Coronary artery (tissue), 2 donors: ENCODE measurements at regions not wholly inside any gene's neighbourhood (a gene's known extent, or its start where the extent isn't known, plus 50 kb on each side); places are given as distances from the start of the nearest gene placed in this dataset.
"Not testable (repeated sequence)": the region's sequence is repeated elsewhere in the genome, so short reads cannot be mapped to it uniquely, and the experiment has no call there.

Experiments used
- DNase-seq: peaks from one replicate; pipeline ENCODE4 v3.0.0-alpha.2; 2017; ENCODE audit warnings: low spot score
- H3K27ac ChIP-seq, 2 donors: fragments of 200-600 bp; sonication (generic); one replicate each; pipeline ENCODE4 v1.5.1; 2016 to 2019
- H3K4me3 ChIP-seq: fragments of 200-600 bp; sonication (generic); 2 replicates; pipeline ENCODE4 v1.5.1; 2016; ENCODE audit warnings: mild to moderate bottlenecking, moderate library complexity
- TF ChIP-seq, protein P1 (sequence below): fragments of 200-600 bp; sonication (generic); IDR thresholded peaks from one replicate; pipeline ENCODE4 v1.5.1; 2019; ENCODE audit warnings: antibody characterized with exemption

DNA sequence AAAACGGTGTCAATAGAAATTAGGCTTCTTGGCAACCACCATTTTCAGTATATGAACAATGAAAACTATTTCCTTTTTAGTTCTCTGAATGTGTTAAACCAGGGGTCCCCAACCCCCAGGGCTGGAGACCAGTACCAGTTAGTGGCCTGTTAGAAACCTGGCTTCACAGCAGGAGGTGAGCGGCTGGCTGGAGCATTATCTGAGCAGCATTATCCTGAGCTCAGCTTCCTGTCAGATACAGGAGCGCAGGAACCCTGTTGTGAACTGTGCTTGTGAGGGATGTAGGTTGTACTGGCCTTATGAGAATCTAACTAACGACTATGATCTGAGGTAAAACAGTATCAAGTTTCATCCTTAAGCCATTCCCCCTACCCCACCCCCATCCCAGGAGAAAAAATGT lies 328.7 kb downstream of the ZBBX start:
- TF ChIP-seq, protein P1, sequence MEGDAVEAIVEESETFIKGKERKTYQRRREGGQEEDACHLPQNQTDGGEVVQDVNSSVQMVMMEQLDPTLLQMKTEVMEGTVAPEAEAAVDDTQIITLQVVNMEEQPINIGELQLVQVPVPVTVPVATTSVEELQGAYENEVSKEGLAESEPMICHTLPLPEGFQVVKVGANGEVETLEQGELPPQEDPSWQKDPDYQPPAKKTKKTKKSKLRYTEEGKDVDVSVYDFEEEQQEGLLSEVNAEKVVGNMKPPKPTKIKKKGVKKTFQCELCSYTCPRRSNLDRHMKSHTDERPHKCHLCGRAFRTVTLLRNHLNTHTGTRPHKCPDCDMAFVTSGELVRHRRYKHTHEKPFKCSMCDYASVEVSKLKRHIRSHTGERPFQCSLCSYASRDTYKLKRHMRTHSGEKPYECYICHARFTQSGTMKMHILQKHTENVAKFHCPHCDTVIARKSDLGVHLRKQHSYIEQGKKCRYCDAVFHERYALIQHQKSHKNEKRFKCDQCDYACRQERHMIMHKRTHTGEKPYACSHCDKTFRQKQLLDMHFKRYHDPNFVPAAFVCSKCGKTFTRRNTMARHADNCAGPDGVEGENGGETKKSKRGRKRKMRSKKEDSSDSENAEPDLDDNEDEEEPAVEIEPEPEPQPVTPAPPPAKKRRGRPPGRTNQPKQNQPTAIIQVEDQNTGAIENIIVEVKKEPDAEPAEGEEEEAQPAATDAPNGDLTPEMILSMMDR: no peak
- DNase-seq: no peak
- H3K4me3 ChIP-seq: no peak overlapping the region
- no peak overlapping the region for H3K27ac ChIP-seq

DNA sequence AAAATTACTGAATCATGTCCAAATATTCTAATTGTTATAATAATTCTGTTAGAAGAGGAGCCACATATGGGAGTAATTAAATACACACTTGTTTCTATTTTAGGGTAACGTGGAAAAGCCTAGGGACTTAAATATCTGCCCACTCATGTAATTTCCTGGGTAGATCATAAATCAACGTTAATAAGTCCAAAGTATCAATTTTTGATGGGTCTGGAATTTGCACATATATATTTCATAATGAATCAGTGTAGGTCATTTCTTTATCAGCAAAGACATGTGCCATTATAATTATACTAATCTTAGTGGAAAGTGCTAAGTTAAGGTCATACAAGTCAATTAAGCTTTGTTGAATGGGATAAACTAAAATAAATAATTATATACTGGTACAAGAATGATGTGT lies 346.2 kb downstream of the ZBBX start:
- no peak for DNase-seq
- Histone ChIP-seq H3K27ac (no peak overlapping the region), H3K4me3 (no peak overlapping the region)
- TF ChIP-seq, protein P1: no peak

DNA sequence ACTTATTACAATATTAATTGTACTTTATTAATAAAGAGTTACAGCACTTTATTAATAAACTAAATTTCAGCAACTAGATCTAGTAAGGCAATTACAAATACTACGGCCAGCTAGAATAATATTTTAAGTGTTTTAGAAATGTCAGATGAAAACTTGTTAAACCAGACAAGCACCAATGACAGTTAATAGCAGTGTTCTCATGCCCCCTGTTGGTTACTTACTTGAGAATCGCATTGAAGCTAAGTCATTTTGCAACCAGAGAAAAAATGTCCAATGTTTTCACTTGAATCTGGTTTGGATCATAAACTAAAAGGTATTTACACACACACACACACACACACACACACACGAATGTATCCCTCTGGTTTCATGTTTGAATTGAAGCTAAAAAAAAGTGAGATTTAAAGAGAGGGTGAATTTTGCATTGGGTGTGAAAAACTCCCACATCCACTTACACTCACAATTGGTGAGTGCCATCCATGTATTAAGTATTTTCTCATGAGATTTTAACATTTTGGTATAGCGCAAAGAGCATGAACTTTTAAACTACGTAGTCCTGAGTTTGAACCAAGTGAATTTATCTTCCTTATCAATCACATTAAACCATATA lies 347.7 kb downstream of the ZBBX start:
- DNase-seq: no peak
- Histone ChIP-seq H3K4me3 (no peak overlapping the region), H3K27ac (no peak overlapping the region)
- TF ChIP-seq, protein P1: no peak

DNA sequence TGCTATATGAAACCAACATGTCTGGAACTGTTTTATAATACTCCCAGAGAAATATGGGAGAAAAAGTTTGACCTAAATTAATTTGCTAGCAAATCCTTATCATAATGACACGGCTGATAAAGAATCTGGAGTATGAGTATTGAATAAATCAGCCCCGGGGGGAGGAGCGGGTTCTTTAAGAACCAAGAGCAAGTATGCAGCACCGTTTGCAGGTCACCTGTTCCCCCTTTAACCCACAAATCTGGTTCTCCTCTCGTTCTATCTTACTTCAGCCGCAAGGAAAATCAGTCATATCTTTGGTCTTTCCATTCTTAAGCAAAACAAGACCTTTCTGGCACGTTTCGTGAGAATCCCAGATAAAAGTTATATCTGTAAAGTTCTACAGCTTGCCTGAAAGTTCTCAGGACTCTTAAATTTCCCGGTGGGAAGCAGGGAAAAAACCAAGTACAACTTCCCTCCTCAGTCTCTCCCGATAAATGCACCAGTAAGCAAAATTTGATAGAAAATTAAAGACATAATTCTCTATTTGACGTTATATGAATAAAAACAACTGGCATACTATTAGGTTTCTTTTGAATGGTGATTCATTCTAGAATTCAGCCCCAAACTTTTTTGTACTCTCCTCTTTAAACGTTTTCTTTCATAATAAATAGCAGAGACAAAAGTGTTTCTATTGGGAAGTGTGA lies 348.6 kb downstream of the ZBBX start:
- no peak overlapping the region for H3K4me3 ChIP-seq
- no peak for DNase-seq
- H3K27ac ChIP-seq: no peak overlapping the region
- TF ChIP-seq, protein P1: no peak

DNA sequence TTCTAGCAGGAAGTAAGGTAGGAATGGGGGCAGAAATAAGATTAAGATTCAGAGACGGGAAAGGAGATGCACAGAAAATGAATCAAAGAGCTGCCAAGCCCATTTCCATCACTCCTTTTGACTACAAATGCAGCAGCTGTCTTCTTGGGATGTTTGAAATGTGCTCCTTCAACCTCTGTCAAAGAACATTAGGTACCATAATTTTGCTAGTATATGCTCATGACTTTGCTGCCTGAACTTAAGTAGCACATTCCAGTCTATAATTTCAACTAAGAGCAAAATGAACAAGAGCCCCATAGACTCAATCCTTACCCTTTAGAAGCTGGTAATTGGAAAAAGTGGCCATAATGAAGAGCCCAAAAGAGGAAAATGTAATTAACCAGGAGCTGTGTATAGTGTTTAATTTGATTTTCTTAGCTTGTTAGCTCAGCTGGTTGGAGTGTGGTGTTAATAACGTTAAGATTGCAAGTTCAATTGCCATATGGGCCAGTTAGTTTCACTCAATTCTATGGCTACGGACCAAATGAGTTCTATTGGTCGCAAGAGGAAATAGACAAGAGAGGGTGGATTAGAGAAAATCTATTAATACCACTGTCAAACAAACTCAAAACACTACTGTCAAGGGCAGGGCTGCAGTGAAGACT lies 349.9 kb downstream of the ZBBX start:
- DNase-seq: no peak
- no peak overlapping the region for H3K27ac ChIP-seq
- TF ChIP-seq, protein P1: no peak
- no peak overlapping the region for H3K4me3 ChIP-seq

DNA sequence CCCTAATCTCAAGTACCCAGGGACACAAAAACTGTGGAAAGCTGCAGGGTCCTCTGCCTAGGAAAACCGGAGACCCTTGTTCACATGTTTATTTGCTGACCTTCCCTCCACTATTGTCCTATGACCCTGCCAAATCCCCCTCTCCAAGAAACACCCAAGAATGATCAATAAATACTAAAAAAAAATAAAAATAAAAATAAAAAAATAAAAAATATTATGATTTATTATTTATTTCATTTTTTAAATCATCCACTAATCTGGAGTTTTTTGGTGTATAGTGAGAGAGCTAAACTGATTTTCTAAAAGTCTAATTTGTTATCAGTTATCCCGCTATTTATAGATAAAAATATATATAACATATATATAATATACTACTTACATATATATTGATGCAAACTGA lies 360.6 kb downstream of the ZBBX start:
- DNase-seq, H3K27ac ChIP-seq, H3K4me3 ChIP-seq: not testable (repeated sequence)

DNA sequence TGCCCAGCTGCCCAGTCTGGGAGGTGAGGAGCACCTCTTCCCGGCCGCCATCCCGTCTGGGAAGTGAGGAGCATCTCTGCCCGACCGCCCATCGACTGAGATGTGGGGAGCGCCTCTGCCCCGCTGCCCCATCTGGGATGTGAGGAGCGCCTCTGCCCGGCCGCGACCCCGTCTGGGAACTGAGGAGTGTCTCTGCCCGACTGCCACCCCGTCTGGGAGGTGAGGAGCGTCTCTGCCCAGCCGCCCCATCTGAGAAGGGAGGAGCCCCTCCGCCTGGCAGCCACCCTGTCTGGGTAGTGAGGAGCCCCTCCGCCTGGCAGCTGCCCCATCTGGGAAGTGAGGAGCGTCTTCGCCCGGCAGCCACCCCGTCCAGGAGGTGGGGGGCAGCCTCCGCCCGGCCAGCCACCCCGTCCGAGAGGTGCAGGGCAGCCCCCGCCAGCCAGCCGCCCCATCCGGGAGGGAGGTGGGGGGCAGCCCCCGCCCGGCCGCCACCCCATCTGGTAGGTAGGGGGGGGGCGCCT lies 361.4 kb downstream of the ZBBX start:
- H3K4me3 ChIP-seq, DNase-seq: not testable (repeated sequence)

DNA sequence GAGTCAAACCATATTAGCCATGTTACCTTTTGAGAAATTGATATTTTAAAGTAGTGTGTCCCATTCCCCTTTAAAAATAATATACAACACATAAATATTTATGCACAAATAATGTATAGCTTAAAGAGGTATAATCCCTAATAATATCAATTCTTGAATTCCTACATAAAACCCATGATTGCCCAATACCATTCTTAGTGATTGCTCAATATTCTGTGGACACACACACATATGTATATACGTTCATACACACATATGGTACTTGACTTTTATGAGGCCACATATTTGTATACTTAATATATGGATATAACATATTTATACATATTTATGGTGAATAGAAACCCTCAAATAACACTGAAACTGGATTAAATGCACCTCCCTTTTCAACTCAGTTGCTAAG lies 367.4 kb downstream of the ZBBX start:
- DNase-seq: no peak
- H3K27ac ChIP-seq: no peak overlapping the region
- TF ChIP-seq, protein P1: no peak
- H3K4me3 ChIP-seq: no peak overlapping the region

More for the DNA sequence above, 361.4 kb downstream of the ZBBX start:
- not testable (repeated sequence) for H3K27ac ChIP-seq
